Activated naive CD8-positive, alpha-beta T cell treated with anti-CD3 and anti-CD28 coated beads, Interleukin-2, amount 50 U/mL, for 24 hours (primary cell): ENCODE measurements at regions not wholly inside any gene's neighbourhood (a gene's known extent, or its start where the extent isn't known, plus 50 kb on each side); places are given as distances from the start of the nearest gene placed in this dataset.

ENCODE experiments used
- ATAC-seq: fragments of 150-1000 bp; cut with Tn5 transposase; one replicate; pipeline ENCODE4 v1.10.0; 2021
- DNase-seq: peaks from one replicate; pipeline ENCODE4 v3.0.0; 2021
- H3K27ac Mint-ChIP-seq: one replicate; pipeline ENCODE4 v1.8.0; 2021; ENCODE audit warnings: mild to moderate bottlenecking, mixed read lengths
- H3K27me3 Mint-ChIP-seq: one replicate; pipeline ENCODE4 v1.8.0; 2021; ENCODE audit warnings: mixed read lengths
- H3K36me3 Mint-ChIP-seq: one replicate; pipeline ENCODE4 v1.8.0; 2021; ENCODE audit warnings: low read depth, mixed read lengths
- H3K4me1 Mint-ChIP-seq: one replicate; pipeline ENCODE4 v1.8.0; 2021; ENCODE audit warnings: mixed read lengths
- H3K4me3 Mint-ChIP-seq: one replicate; pipeline ENCODE4 v1.8.0; 2021; ENCODE audit warnings: mild to moderate bottlenecking, moderate library complexity, mixed read lengths
- H3K9me3 Mint-ChIP-seq: one replicate; pipeline ENCODE4 v1.8.0; 2021; ENCODE audit warnings: mixed read lengths

GRCh38 chr4:173821876-173822275 lies 291.8 kb upstream of the HAND2 start:
- no peaks in the 10 kb centered on the region for H3K36me3 Mint-ChIP-seq
- H3K27me3 Mint-ChIP-seq = peaks cover 2% of the 10 kb centered on the region
- H3K9me3 Mint-ChIP-seq = no peaks in the 10 kb centered on the region
- ATAC-seq = no peak
- H3K4me1 Mint-ChIP-seq = no peaks in the 10 kb centered on the region
- H3K4me3 Mint-ChIP-seq = no peak overlapping the region
- H3K27ac Mint-ChIP-seq = no peak overlapping the region
- no peak for DNase-seq

GRCh38 chr4:173821036-173821435 lies 291.0 kb upstream of the HAND2 start:
- Mint-ChIP-seq H3K9me3 (no peaks in the 10 kb centered on the region), H3K4me1 (no peaks in the 10 kb centered on the region), H3K4me3 (no peak overlapping the region), H3K36me3 (no peaks in the 10 kb centered on the region), H3K27me3 (peaks cover 2% of the 10 kb centered on the region), H3K27ac (no peak overlapping the region)
- no peak for DNase-seq
- no peak for ATAC-seq

- Mint-ChIP-seq H3K36me3 (no peaks in the 10 kb centered on the region), H3K27ac (no peak overlapping the region), H3K27me3 (peaks cover 3% of the 10 kb centered on the region), H3K4me1 (no peaks in the 10 kb centered on the region), H3K9me3 (no peaks in the 10 kb centered on the region), H3K4me3 (no peak overlapping the region)
- ATAC-seq = no peak
- no peak for DNase-seq
Observed at GRCh38 chr4:173807347-173807746, 277.3 kb upstream of the HAND2 start.

GRCh38 chr4:173805884-173806283 lies 275.9 kb upstream of the HAND2 start:
- peaks cover 3% of the 10 kb centered on the region for H3K27me3 Mint-ChIP-seq
- no peak for ATAC-seq
- H3K4me1 Mint-ChIP-seq = no peaks in the 10 kb centered on the region
- H3K27ac Mint-ChIP-seq = no peak overlapping the region
- no peak overlapping the region for H3K4me3 Mint-ChIP-seq
- no peak for DNase-seq
- H3K9me3 Mint-ChIP-seq = no peaks in the 10 kb centered on the region
- H3K36me3 Mint-ChIP-seq = no peaks in the 10 kb centered on the region

GRCh38 chr4:173802662-173803022 lies 272.6 kb upstream of the HAND2 start:
- Mint-ChIP-seq H3K4me3 (no peak overlapping the region), H3K27ac (no peak overlapping the region), H3K27me3 (peaks cover 3% of the 10 kb centered on the region), H3K36me3 (no peaks in the 10 kb centered on the region), H3K9me3 (no peaks in the 10 kb centered on the region), H3K4me1 (no peaks in the 10 kb centered on the region)
- no peak for ATAC-seq
- DNase-seq = no peak

- no peaks in the 10 kb centered on the region for H3K9me3 Mint-ChIP-seq
- H3K4me1 Mint-ChIP-seq = no peaks in the 10 kb centered on the region
- DNase-seq (no peak), ATAC-seq (no peak)
- no peaks in the 10 kb centered on the region for H3K36me3 Mint-ChIP-seq
- peaks cover 3% of the 10 kb centered on the region for H3K27me3 Mint-ChIP-seq
- no peak overlapping the region for H3K27ac Mint-ChIP-seq
- no peak overlapping the region for H3K4me3 Mint-ChIP-seq
Observed at GRCh38 chr4:173801876-173802661, 272.0 kb upstream of the HAND2 start.

GRCh38 chr4:173801361-173801760 lies 271.3 kb upstream of the HAND2 start:
- H3K4me3 Mint-ChIP-seq = no peak overlapping the region
- H3K27me3 Mint-ChIP-seq = peaks cover 3% of the 10 kb centered on the region
- no peak overlapping the region for H3K27ac Mint-ChIP-seq
- H3K4me1 Mint-ChIP-seq = no peaks in the 10 kb centered on the region
- no peaks in the 10 kb centered on the region for H3K36me3 Mint-ChIP-seq
- DNase-seq = no peak
- no peak for ATAC-seq
- no peaks in the 10 kb centered on the region for H3K9me3 Mint-ChIP-seq

- H3K27me3 Mint-ChIP-seq = no peaks in the 10 kb centered on the region
- H3K36me3 Mint-ChIP-seq = no peaks in the 10 kb centered on the region
- H3K27ac Mint-ChIP-seq = no peak overlapping the region
- no peak overlapping the region for H3K4me3 Mint-ChIP-seq
- DNase-seq (no peak), ATAC-seq (no peak)
- H3K4me1 Mint-ChIP-seq = no peaks in the 10 kb centered on the region
- H3K9me3 Mint-ChIP-seq = no peaks in the 10 kb centered on the region
Observed at GRCh38 chr4:173797296-173797695, 267.3 kb upstream of the HAND2 start.

GRCh38 chr4:173794662-173795061 lies 264.6 kb upstream of the HAND2 start:
- no peak for DNase-seq
- ATAC-seq = no peak
- H3K9me3 Mint-ChIP-seq = peaks cover 3% of the 10 kb centered on the region
- no peaks in the 10 kb centered on the region for H3K27me3 Mint-ChIP-seq
- H3K4me3 Mint-ChIP-seq = no peak overlapping the region
- H3K36me3 Mint-ChIP-seq = no peaks in the 10 kb centered on the region
- H3K27ac Mint-ChIP-seq = no peak overlapping the region
- no peaks in the 10 kb centered on the region for H3K4me1 Mint-ChIP-seq

- no peak for ATAC-seq
- Mint-ChIP-seq H3K9me3 (peaks cover 3% of the 10 kb centered on the region), H3K27me3 (no peaks in the 10 kb centered on the region), H3K27ac (no peak overlapping the region), H3K36me3 (no peaks in the 10 kb centered on the region), H3K4me3 (no peak overlapping the region), H3K4me1 (no peaks in the 10 kb centered on the region)
- no peak for DNase-seq
Observed at GRCh38 chr4:173793937-173794510, 264.0 kb upstream of the HAND2 start.

- ATAC-seq (no peak), DNase-seq (no peak)
- no peaks in the 10 kb centered on the region for H3K4me1 Mint-ChIP-seq
- H3K4me3 Mint-ChIP-seq = no peak overlapping the region
- no peaks in the 10 kb centered on the region for H3K27me3 Mint-ChIP-seq
- no peaks in the 10 kb centered on the region for H3K36me3 Mint-ChIP-seq
- no peak overlapping the region for H3K27ac Mint-ChIP-seq
- no peaks in the 10 kb centered on the region for H3K9me3 Mint-ChIP-seq
Observed at GRCh38 chr4:173782660-173783059, 252.6 kb upstream of the HAND2 start.

- Mint-ChIP-seq H3K27ac (no peak overlapping the region), H3K36me3 (no peaks in the 10 kb centered on the region), H3K4me1 (no peaks in the 10 kb centered on the region), H3K27me3 (no peaks in the 10 kb centered on the region), H3K4me3 (no peak overlapping the region), H3K9me3 (peaks cover 13% of the 10 kb centered on the region)
- DNase-seq (no peak), ATAC-seq (peak; percentile 10)
Observed at GRCh38 chr4:173777921-173778320, 247.9 kb upstream of the HAND2 start.

GRCh38 chr4:173777421-173777820 lies 247.4 kb upstream of the HAND2 start:
- no peak for ATAC-seq
- H3K9me3 Mint-ChIP-seq = peaks cover 13% of the 10 kb centered on the region

GRCh38 chr4:173769568-173769967 lies 239.5 kb upstream of the HAND2 start:
- H3K9me3 Mint-ChIP-seq = peaks cover 4% of the 10 kb centered on the region
- H3K36me3 Mint-ChIP-seq = no peaks in the 10 kb centered on the region
- H3K27ac Mint-ChIP-seq = no peak overlapping the region
- ATAC-seq (no peak), DNase-seq (no peak)
- H3K4me3 Mint-ChIP-seq = no peak overlapping the region
- H3K27me3 Mint-ChIP-seq = no peaks in the 10 kb centered on the region
- H3K4me1 Mint-ChIP-seq = no peaks in the 10 kb centered on the region

More at GRCh38 chr4:173777421-173777820, 247.4 kb upstream of the HAND2 start:
- no peaks in the 10 kb centered on the region for H3K4me1 Mint-ChIP-seq
- no peak overlapping the region for H3K4me3 Mint-ChIP-seq
- no peak overlapping the region for H3K27ac Mint-ChIP-seq
- H3K27me3 Mint-ChIP-seq = no peaks in the 10 kb centered on the region
- no peaks in the 10 kb centered on the region for H3K36me3 Mint-ChIP-seq
- DNase-seq = no peak

GRCh38 chr4:173767650-173768049 lies 237.6 kb upstream of the HAND2 start:
- H3K4me3 Mint-ChIP-seq = no peak overlapping the region

More at GRCh38 chr4:173767650-173768049, 237.6 kb upstream of the HAND2 start:
- DNase-seq (no peak), ATAC-seq (no peak)
- no peaks in the 10 kb centered on the region for H3K4me1 Mint-ChIP-seq
- H3K27me3 Mint-ChIP-seq = no peaks in the 10 kb centered on the region
- H3K36me3 Mint-ChIP-seq = no peaks in the 10 kb centered on the region
- H3K27ac Mint-ChIP-seq = no peak overlapping the region
- peaks cover 4% of the 10 kb centered on the region for H3K9me3 Mint-ChIP-seq
